HS-5 (cell line): ENCODE measurements at regions not wholly inside any gene's neighbourhood (a gene's known extent, or its start where the extent isn't known, plus 50 kb on each side); places are given as distances from the start of the nearest gene placed in this dataset.

ENCODE experiments used
- DNase-seq: peaks from one replicate; pipeline ENCODE4 v3.0.0-alpha.2; 2012; ENCODE audit warnings: low read depth

DNA sequence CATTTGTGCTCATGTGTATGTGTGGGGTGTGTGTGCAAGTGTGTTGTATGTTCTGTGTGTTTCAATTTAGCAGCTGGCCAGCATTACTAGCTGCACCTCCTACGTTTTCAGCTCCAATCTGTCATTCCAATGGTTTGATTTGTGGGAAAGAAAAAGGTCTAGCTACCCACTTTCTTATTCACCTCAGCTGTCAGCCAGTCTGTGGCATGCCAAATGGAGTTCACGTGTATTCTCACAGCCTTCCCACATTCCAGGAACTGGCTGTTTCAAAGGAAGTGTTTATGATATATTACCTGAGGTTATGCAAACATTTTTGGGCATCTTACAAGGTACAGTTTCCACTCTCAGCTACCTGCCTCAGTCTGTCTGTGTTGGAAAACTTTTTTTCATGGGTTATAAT, 220.2 kb upstream of the CPNE8 start:
- no peak for DNase-seq

DNA sequence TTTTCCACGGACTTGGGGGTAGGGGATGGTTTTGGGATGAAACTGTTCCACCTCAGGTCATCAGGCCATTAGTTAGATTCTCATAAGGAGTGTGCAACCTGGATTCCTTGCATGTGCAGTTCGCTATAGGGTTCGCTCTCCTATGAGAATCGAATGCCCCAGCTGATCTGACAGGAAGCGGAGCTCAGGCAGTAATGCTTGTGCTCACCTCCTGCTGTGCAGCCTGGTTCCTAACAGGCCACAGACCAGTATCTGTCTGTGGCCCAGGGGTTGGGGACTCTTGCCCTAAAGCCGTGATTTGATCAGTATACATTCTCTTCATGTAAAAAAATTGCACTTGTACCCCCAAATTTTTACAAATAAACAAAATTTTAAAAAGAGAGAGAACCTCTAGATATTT, 219.4 kb upstream of the CPNE8 start:
- DNase-seq, result no peak

DNA sequence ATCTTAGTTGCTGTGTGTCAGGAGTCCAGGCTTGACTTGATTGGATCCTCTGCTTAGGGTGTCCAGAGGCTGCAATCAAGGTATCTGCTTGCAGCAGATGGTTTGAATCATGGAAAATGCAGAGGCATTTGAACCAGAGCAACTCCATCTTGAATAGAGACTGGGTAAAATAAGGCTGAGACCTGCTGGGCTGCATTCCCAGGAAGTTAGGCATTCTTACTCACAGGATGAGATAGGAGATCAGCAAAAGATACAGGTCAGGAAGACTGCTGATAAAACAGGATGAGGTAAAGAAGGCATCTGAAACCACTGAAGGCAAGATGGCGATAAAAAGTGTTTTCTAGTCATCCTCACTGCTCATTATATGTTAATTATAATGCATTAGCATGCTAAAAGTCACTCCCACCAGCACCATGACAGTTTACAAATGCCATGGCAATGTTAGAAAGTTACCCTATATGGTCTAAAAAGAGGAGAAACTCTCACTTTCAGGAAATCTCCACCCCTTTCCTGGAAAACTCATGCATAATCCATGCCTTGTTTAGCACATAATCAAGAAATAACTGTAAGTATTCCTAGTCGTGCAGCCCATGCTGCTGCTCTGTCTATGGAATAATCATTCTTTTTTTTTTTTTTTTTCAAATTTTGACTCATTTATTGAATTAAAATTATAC, 218.3 kb upstream of the CPNE8 start:
- DNase-seq, result no peak

DNA sequence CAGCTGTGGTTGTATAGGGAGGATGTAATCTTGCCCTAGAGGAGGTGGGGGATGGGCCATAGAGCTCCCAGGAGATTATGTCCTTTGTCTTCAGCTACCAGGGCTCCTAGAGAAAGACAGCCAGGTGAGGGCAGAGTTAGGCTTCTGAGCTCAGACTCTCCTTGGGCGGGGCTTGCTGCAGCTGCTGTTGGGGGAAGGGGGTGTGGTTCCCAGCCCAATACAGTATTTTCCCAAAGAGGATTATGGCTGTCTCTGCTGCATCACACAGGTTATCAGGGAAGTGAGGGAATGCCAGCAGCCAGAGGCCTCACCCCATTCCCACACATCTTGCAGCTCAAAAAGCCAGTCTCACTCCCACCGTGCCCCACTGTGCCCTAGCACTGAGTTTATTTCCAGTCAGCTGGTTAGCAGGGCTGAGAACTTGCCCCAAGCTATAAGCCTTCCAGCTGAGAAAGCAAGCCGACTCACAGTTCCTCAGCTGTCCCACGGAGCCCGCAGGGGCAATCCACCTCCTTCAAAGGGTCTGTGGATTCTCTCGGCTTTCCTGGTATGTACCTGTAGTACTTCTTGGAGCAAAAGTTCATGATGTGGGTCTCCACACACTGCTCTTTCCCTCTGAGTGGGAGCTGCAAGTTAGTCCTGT, 217.3 kb upstream of the CPNE8 start:
- no peak for DNase-seq

DNA sequence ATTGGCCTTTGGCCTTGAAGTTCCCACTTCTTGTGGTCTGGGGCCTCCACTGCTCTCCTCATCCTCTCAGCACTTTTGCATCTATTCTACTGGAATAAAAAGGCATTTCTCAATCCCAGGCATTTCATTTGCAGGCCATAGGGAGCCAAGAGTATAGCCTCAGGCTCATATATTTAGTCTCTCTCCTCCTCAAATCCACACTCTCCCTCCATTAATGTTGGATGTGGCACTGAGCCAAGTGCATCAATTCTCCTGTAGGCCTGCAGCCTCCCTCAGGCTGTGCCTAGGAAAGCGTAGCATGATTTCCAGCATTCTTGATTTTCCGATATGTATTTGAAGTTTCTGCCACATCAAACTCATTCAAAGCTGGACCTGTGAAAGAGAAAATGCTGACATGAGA, 211.5 kb upstream of the CPNE8 start:
- DNase-seq, result no peak

DNA sequence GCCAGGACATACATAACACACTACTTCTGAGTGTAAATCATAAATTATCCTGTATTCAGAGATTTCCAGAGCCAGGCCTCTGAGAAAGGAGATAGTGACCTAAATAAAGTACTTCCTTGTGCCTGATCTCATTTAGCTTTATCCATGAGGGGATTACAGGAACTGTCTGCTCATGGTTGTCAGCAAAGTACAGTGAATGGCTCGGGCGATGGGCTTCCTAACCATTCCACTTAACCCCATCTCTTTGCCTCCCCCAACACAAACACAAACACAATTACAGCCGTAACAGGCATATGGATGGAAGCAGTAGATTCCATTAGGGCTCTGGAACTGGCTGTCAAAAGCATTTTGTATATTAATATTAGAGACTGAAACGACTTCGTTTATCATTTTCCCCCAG, 206.7 kb upstream of the CPNE8 start:
- no peak for DNase-seq

DNA sequence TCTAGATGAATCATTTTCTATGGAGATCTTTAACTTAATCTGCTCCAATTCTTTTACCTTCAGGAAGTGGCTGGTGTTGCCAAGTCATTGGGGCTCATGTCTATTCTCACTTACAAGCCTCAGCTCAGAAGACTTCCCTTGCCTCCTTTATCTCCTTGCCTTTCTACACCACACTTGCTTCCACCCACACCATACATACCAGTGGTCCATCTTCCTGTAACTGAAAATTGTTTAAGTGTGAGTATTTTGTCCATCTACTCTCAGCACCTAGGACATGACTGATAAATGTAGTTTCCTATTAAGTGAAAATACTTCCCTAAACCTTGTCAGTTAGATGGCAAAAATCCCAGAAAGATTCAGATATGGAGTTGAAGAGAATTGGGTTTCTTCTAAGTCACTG, 199.7 kb upstream of the CPNE8 start:
- no peak for DNase-seq

DNA sequence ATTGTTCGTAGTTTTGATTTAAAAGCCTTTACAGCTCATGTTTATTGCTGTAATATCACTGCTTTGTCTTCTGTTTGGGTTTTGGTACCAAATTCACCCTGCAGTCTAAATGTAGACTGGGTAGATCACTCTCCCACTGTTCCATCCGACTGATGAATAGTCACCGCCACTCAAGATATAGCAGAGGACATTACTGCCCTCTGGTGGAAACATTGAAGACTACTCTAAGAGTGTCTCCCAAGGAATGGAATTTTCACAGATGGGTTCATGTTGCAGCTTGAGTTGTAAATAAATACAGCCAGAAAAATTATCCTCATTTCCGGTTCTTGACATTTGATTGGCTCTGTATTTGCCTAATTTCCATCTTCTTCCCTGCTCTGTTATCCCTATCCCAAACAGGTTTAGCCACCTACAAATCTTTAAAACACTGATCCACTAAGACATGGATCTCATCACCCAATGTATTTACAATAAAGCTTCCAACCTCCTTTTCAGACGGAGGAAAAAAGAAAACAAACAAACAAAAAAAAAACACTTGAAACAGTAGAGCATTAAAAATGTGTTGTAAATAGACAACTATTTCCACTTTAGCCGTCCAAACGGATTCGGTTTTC, 198.3 kb upstream of the CPNE8 start:
- DNase-seq, result peak; percentile 40

DNA sequence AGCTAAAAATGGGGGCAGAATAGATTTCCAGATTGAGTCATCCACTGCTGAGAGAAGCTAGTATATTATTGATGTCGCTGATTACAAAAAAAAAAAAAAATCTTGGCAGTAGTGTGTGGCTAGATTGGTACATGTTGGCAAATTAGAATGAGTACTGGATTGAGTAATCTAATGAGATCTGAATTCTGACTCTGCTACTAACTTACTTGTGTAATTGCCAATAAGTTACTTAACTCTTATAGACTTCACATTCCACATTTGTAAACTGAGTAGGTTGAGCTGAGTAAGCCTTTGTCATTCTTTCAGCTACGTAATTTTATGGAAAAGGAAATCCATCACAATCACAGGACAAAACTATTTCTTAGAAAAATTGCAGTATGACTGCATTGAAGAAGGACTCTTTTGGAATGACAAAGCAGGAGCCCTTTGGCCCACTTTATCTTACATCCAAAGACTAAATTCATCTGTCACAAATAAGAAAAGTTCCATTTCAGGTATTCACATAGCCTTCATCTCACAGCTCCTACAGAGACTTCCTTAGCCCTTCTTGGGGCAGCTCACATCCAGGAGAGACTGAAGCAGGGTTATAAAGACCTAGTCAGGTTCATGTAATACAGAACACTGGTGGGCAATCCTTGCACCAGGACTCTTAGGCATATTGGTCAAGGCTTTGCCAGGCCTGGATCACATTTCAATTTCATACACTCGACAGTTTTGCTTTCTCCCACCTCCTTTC, 197.3 kb upstream of the CPNE8 start:
- peak; percentile 85 for DNase-seq

DNA sequence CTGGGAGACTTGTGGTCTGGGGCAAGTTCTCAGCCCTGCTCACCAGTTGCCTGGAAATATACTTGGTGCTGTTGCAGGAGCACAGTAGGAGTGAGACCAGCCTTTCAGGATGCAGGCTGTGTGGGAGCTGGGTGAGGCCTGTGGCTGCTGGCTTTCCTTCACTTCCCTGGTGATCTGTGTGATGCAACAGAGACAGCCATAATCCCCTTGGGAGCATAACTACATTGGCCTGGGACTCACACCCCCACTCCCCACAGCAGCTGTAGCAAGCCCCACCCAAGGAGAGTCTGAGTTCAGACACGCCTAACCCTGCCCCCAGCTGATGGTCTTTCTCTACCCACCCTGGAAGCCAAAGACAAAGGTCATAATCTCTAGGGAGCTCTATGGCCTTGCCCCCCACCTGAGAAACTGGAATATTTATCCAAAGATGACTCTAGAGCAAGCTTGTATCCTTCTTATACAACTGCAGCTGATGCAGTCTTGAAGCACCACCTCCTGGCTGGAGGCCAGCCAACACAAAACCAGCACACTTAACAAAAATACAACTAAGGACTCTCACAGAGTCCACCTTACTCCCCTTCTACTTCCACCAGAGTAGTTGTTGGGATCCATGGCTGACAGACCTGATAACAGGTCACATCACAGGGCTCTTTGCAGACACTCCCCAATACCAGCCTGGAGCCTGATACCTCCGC, 190.4 kb upstream of the CPNE8 start:
- DNase-seq, result no peak

DNA sequence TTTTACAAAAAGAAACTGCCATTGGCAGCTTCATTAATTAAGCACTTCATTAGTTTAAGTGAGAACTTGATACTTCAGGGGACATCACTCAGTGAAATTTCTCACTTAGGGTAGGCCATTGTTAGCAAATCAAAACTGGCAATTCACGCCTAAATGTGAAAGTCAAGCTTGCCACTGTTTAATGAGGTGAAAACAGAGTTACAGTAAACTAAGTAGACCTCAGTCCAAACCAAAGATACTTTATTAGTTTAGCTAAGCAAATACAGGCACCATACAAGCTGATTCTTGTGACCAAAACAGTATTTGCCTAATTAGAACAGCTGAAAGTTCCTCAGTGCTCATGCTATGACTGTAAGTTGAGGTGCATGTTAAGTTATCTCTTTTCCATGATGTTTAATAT, 176.5 kb upstream of the CPNE8 start:
- no peak for DNase-seq

DNA sequence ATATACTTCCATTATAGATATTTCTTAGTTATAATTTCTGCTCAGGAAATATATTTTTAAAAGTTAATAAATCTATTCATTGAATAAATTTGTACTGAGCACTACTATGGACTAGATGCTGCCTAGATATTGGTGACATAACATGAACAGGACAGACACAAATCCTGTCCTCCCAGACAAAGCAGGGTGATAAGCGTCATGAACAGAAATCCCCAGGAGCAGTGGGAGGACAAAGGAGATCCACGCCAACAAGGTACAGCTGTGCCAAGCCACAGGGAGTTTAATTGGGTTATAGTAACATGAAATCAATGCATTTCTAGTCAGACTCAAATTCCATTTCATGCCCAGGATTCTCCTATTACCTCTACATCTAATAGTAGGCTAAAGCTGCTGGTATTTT, 171.8 kb upstream of the CPNE8 start:
- no peak for DNase-seq

DNA sequence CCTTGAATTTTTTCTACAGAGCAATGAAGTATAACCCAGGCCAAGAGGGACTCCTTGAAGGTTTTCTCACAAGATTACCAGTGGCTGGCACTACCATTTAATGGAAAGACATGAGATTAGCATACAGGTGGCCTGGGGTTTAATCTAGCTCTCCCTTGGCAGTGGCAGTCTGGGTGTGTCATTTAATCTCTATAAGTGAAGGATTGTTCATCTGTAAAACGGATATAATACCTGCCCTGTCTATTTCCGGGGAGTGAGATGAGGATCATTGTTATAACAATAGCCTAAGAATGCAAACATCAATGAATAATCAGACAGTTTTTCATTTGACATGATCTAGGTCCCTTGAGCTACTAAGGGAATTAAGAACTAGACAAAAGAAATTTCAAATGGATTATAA, 168.7 kb upstream of the CPNE8 start:
- no peak for DNase-seq

DNA sequence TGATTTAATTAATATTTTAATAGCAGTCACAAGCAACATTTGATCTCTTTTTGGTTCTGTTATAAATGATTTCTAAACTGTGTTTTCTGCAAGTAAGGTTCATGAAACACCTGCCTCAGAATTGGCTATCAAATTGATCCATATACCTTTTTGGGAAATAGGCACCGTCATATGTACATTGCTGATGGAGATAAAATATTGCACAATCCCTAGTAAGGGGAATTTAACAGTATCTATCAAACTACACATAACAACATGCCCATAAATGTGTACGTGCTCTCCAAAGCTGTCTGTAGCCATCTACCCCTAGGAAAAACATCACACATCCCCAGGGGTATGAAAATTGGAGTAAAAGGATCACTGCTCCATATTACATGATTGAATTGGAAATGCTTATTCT, 167.3 kb upstream of the CPNE8 start:
- no peak for DNase-seq

DNA sequence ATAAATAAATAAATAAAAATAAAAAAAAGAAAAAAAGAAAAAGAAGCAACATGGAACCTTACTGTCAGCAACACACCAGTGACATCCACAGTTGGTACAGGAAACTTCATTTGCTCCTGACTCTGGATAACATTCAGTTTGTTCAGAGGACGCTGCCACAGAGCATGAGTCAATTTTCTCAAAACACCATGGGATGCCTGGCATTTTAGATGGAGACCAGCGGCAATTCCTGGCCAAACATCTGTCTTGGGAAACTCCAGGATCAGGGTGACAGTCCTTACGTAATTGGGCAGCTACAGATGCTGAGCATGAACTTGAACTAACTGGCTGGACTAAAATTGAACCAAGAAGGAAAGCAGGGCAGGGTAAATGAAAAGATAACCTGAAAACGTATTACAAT, 166.2 kb upstream of the CPNE8 start:
- no peak for DNase-seq

DNA sequence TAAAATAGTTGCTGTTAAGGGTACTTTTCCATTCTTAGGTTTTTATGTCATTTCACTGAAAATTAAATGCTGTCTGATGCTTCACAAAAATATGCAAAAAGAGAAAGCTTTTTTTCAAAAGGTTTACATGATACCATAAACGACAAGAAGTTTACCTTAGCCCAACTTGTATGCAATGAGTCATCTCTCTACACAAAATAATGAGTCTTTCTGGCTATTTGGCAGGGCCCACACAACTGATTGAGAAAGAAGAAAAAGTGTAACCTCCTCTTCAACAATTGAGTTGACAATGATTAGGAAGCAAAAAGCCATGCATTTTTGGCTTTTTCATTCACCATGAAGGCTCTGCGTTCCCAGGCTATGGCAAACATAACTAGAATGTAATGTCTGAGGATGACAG, 165.4 kb upstream of the CPNE8 start:
- DNase-seq, result no peak

DNA sequence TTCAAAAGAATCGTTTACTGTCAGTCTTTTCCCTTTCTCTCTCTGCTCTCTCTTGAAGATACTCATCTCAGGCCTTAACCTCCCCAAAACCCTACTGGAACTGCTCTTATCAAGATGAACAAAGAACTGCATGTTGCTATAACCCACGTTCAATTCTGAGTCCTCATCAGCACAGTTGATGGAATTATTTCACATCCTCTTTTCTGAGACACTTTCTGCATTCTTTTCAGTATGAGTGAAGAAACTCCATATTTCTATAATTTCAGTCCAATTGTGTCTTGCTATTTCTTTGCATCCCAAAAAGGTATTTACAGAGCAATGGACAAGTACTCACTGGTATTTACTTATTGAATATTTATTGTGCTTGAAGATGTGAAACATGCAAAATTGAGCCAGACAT, 160.1 kb upstream of the CPNE8 start:
- no peak for DNase-seq

DNA sequence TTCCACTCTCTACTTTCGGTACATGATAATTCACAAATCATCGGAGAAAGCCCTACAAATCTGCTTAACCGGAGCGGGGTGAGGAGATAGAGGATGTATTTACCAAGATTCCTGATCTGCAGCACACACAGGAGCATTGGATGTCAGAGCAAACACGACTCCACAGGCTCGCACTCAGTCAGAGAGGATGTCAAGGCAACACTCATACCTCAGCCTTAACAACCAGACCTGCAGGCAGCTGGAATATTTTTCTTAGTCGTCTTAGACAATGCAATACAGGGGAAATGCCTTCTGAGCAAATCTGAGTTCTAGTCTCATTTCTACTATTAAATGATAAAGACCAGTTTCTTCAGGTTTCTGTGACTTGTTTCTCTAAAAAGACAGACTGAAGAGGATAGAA, 159.3 kb upstream of the CPNE8 start:
- no peak for DNase-seq

DNA sequence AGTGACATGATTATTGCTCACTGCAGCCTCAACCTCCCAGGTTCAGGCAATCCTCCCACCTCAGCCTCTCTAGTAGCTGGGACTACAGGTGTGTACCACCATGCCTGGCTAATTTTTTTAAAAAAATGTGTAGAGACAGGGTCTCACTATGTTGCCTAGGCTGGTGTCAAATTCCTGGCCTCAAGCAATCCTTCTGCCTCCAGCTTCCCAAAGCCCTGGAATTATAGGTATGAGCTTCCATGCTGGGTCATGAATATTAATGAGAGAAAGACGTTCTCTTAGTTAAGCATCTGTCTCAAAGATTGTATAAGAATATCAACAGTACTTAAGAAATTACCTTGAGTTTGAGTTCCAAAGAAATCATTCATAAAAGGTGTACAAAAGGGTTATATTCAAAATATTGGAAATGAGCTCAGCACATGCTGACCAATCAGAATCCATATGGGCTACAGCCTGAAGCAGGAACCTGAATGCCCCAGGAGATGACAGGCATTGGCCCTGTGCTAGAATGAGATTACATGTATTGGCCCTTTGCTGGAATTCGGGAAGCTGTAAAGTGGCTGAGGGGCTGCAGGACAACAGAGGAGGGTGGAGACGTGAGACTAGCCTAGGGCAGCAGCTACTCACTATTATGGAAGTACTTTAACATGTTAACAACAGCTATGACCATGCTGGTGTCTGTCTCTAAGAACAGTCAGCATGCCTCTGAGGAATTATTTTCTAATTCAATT, 157.0 kb upstream of the CPNE8 start:
- DNase-seq, result no peak

DNA sequence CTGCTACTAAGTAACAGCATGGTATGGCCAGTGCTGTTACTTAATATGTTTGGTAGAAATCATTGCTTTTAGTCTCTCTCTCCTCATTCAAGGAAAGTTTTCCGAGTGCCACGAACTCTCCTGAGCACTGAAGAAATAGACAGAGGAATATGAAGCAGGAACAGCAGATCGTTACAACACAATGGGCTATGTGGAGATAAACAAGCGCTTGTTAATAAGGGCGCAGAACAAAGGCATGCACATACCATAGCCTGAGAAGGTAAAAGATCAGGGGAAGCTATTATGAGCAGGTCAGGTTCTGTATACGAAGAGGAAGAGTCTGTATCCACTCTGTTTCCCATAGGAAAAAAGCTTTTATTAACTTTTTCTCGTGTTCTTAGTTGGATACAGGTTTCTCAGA, 156.2 kb upstream of the CPNE8 start:
- no peak for DNase-seq

DNA sequence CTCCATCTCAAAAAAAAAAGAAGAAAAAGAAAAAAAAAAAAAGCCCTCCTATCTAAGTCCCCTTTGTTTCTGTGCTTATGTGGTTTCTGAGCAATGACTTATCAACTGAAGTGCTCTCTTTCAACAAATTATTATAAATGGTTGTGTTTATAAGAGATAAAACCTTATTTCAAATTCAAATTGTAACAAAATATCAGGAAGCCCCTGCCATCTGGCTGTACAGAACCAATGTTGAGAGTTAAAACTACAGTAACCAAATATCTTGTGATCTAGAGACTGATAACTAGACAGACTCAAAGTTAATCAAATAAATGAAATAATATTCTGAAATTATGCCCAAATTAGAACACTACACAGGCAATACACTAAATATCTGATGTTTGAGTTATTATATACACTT, 143.0 kb upstream of the CPNE8 start:
- no peak for DNase-seq
